Uterus (tissue), 2 donors: ENCODE measurements at regions not wholly inside any gene's neighbourhood (a gene's known extent, or its start where the extent isn't known, plus 50 kb on each side); places are given as distances from the start of the nearest gene placed in this dataset.

Experiments
- POLR2A ChIP-seq, 2 donors: fragments of 450-650 bp; IDR thresholded peaks; one replicate each; pipeline ENCODE4 v1.6.1; 2016; ENCODE audit warnings: antibody characterized with exemption in 2 of 2, mild to moderate bottlenecking in 1 of 2, moderate library complexity in 1 of 2
- TF ChIP-seq, protein P1 (sequence below), 4 experiments: fragments of 200-600 bp in 2 of 4; fragments of 450-650 bp in 2 of 4; sonication (generic) in 2 of 4; IDR thresholded peaks; one replicate each; pipeline ENCODE4 v1.5.1; 2016 to 2019; ENCODE audit warnings: antibody characterized with exemption in 4 of 4, mild to moderate bottlenecking in 2 of 4, moderate library complexity in 1 of 4

DNA sequence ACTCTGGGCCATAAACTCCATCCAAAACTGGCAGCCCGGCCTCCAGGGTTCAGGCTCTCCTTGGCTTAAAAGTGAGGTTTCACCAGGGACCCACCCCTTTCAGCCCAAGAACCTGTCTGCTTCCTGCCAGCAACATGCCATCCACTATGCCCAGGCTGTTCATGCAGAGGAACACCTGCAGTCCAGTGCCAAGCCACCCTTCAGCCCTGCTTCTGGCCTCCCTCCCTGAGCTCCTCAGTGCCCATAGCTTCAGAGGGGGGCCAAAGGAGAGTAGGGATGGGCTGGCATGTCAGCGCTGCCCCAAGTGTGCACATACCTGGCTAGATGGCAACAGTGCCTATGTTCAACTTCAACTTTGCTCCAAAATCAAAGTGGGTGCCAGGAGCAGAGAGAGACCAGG, 166.9 kb upstream of the MRPS30 start:
- TF ChIP-seq, protein P1, sequence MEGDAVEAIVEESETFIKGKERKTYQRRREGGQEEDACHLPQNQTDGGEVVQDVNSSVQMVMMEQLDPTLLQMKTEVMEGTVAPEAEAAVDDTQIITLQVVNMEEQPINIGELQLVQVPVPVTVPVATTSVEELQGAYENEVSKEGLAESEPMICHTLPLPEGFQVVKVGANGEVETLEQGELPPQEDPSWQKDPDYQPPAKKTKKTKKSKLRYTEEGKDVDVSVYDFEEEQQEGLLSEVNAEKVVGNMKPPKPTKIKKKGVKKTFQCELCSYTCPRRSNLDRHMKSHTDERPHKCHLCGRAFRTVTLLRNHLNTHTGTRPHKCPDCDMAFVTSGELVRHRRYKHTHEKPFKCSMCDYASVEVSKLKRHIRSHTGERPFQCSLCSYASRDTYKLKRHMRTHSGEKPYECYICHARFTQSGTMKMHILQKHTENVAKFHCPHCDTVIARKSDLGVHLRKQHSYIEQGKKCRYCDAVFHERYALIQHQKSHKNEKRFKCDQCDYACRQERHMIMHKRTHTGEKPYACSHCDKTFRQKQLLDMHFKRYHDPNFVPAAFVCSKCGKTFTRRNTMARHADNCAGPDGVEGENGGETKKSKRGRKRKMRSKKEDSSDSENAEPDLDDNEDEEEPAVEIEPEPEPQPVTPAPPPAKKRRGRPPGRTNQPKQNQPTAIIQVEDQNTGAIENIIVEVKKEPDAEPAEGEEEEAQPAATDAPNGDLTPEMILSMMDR (IDR thresholded peaks at IDR 0.05) = no peak
- TF ChIP-seq POLR2A (IDR thresholded peaks at IDR 0.05) = no peak
